Inflammatory macrophage treated with lipopolysaccharide for 1 hour (primary cell): ENCODE measurements at regions not wholly inside any gene's neighbourhood (a gene's known extent, or its start where the extent isn't known, plus 50 kb on each side); places are given as distances from the start of the nearest gene placed in this dataset.

Source experiments
- DNase-seq, 2 donors: peaks; one replicate each; pipeline ENCODE4 v3.0.0-alpha.2; 2020 to 2022

DNA sequence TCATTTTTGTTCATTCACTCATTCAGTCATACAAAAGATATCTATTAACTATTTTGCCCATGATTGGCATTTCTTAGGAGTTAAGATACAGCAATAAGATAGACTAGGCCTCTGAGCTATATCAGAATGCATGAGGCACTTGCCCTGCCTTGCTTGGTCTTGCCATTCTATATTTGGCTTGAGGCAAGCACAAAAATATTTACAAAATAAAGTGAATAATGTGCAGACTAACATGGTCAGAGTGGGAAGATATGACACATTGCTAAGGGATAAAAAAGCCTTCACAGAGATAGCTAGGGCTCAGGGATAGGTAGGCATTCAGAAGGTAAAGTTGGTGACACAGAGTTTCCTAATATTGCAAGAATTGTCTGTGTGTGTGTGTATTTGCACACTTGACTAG, 75.0 kb upstream of the MMADHC start:
- no peak for DNase-seq

DNA sequence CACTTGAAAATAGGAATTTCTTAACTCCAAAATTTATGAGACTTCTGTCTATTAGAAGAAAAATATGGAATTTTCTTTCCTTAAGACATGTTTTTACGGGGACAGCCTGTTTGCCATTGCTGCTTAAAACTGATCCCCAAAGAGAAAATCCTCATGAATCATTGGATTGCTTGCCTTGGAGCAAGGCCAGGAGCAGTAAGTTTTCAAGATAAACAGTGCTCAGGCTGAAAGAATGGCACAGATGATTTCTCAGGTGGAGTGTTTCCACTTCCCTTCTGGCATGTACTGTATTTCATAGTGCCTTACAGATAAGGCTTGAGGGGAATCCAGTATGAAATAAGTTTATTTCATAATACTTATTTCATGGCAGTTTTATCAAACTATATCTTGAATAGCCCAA, 74.3 kb upstream of the MMADHC start:
- no peak for DNase-seq

DNA sequence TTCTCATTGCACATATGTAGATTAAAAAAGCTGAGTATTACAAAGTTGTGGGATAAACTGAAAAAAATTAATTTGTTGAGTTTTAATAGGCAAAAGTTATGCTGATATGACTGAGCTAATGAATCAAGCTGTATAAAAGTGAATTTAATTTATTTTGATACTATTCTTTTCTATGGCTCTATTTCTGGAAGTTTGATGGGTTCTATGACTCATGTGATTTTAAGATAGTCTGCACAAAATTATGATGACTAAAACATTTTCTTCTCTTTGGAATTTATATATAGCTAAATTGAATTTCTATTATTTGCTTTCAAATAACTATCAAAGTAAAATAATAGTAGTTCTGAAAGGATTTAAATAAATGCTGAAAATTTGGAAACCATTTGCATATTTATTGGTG, 71.0 kb upstream of the MMADHC start:
- DNase-seq: no peak

DNA sequence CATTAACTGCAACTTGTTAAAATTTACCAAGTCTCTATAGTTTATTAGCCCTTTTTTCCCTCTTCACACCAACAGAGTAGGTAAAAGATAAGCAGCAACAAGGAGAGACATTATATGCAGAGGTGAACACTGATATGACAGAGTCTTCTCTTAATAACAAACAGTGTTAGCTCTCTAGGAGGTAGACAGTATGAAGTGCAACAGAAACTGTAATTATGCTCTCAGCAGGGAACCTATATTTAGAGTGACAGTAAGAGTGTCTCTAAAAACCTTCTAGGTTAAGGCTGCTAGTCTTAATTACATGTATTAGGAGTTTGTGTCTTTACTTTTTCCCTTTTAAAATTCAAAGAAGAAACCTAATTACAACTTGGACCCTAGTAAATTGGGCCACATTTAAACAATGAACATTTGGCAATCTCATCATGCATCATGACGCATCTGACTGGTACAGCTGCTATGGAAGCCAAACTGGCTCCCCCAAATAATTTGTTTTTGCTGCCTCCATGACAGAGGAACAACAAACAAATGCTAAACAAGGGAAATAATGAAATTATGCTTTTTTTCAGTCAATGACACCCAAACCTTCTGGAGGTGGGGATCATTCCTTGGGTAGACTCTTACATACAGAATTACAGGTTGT, 69.9 kb upstream of the MMADHC start:
- DNase-seq: no peak

DNA sequence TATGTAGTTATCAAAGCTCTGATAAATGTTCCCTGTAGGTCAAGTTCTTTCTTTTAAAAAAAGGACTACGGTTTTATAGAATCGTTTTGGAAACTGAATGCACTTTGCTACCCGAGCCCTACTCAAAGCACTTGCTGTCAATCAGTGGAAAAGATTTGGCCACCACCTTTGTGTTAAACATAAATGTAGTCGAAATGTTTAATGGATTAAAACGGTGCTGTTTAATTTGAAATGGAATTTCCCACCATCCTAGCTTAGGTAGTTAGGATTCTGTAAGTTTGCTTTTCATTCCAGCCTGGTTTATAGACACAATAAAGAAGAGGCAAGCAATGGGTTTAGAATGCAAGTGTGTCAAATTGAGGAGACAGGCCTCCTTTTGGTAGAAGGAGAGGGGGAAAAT, 69.4 kb upstream of the MMADHC start:
- DNase-seq: no peak

DNA sequence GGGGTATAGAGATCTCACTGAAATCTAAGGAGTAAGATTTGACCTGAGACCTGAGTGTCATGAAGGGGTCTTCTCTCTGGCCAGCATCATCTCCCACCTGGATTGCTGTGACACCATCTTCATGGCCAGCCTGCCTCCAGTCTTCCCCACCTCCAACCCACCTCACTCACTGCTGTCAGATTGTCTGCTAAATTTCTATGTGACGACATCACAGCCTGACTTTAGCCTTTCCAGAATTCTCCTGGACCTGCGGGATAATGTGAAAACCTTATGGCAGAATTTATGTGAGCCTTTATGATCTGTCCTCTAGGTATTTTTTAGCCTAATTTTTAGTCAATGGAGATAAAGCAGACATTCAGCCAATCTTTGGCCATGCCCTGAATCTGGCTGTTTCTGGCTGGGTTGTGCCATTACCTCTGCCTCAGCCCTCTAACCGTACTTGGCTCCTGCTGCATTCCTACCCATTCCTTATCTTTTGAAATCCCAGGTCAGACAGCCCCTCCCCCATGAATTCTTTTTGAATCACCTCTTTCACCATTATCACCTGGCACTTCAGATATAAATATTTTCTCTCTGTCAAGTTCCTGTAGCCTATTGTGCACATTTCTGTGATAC, 66.4 kb upstream of the MMADHC start:
- DNase-seq: no peak

DNA sequence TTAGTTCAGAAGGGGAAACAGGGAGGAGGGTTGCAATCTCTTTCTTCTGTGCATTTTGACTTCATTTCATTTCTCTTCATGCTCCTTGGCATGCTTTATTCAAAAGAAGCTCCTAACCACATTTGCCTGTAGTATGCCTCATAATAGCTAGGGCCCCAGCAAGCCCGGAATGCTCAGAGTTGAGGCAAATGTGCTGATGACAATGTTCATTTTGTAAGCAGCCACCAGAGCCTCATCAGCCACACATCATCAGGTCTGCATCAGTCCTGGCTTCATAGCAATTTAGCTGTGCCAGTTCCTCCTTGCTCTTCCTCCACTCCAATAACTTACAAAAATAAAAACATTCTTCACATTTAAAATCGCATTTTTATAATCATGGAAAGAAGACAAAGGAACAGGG, 65.4 kb upstream of the MMADHC start:
- DNase-seq: no peak

DNA sequence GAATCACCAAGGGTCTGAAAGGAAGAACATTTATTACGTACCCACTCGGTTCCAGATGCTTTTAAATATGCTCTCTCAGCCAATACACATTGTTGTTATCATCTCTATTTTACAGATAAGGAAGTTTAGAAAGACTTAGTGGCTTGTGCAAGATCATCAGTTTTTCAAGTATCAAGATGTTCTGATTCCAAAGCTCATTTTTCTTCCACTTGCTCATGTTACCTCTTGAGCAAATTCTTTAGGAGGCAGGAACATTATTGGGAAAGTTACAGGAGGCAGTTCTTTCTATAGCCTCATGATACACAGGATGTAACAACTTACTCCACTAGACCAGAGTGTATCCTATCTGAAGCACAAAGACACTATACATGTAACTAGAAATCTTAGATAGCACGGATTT, 65.0 kb upstream of the MMADHC start:
- DNase-seq: no peak

DNA sequence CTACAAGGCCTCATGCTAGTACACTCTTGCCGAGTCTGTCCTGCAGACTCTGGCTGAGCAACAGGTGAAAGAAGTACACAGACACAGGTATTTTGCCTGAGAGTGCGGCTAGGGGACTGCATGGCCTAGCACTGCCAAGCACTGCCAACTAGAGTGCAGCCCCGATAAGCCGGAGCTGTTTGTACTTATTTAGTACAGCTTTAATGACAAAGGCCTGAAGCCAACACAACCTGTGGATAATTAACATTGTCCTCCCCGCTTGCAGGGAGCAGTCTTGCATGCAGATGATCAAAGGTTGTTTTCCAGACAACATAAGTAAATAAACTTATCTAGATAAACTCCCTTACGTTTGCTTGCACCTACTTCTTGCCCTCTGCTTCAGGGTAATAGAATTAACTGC, 63.7 kb upstream of the MMADHC start:
- no peak for DNase-seq

DNA sequence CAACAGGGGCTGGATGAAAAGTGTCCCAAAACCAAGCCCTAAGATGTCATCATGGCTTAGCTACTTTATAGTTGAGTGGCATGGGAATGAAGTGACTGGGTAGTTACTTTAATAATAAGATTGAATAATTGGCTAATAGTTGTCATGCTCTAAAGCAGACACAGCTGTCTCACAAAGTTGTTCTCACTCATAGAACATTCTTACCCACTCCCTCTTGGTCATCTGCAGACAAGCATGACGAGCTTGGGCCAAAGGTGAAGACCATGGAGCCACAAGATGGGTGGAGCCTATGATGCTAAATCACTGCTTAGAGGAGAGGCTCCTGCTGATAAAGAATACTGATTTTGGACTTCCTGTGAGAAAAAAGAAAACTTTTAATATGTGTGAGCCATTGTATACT, 62.4 kb upstream of the MMADHC start:
- no peak for DNase-seq

DNA sequence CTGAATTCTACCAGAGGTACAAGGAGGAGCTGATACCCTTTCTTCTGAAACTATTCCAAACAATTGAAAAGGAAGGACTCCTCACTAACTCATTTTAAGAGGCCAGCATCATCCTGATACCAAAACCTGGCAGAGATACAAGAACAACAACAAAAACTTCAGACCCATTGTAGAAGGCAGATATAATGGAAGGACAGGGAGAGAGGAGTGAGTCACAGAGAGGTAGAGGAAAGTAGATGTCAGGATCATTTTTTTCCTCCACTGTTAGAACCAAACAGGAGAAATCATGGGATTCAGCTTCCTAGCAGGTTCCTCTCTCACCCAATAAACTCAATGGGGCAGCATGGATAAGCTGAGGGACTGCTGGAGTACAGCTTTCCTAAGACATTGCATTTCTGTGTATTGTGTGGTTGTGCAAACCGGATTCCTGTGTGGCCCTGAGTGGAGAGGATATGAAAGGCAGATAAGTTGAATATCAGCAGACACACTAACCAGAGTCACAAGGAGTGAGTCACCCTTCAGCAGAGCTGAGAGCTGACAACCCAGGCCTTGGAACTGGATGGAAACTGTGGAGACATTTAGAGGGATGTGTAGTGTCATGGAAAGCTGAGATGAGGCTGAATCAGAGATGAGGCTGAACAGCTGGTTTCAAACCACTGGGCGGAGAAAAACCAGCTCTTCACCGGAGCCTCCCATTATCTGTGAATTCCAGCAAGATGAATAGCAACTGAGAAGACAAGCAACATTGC, 60.9 kb upstream of the MMADHC start:
- DNase-seq: no peak

DNA sequence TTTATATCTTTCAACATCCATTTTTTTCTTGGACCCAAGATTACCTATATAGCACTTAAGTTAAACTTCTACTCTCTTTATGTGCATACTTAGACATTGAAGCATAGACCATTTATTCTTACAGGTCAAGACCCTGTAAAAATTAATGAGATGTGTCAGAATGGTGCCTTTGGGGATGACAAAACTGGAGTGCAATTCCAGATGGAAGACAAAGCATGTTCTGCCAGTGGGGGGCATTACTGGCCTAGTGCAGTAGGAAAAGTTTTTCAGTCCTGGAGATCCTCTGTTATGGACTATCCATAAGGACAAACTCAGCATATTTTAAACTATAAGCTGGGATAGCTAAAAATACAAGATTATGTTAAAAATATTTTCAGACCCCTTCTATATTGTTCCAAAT, 57.8 kb upstream of the MMADHC start:
- DNase-seq: no peak
